Tibial nerve (tissue), 3 donors: ENCODE measurements at regions not wholly inside any gene's neighbourhood (a gene's known extent, or its start where the extent isn't known, plus 50 kb on each side); places are given as distances from the start of the nearest gene placed in this dataset.

Experiments used
- POLR2A ChIP-seq, 2 donors: fragments of 450-650 bp; IDR thresholded peaks; one replicate each; pipeline ENCODE4 v1.6.1; 2017; ENCODE audit warnings: antibody characterized with exemption in 2 of 2, mild to moderate bottlenecking in 2 of 2, moderate library complexity in 2 of 2
- TF ChIP-seq, protein P1 (sequence below), 5 experiments: fragments of 200-600 bp in 3 of 5; fragments of 450-650 bp in 2 of 5; sonication (generic) in 3 of 5; IDR thresholded peaks; one replicate each; pipeline ENCODE4 v1.5.1; 2016 to 2019; ENCODE audit warnings: antibody characterized with exemption in 5 of 5, mild to moderate bottlenecking in 3 of 5, moderate library complexity in 2 of 5

DNA sequence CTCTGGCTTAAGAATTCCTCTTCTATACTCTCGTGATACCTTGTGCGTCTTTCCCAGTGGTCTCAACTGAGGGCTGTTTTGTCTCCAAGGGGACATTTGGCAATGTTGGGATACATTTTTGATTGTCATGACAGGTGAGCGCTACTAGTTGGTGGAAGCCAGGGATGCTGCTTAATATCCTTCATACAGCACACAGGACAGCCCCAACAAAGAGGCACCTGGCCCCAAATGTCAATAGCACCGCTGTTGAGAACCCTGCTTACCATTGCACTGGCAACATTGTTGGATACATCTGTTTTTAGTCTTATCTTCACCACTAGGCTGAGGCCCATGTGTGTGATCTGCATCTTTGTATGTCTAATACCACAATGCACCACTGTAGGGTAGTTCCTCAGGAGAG is 114.1 kb downstream of the C9orf152 start:
- TF ChIP-seq, protein P1, sequence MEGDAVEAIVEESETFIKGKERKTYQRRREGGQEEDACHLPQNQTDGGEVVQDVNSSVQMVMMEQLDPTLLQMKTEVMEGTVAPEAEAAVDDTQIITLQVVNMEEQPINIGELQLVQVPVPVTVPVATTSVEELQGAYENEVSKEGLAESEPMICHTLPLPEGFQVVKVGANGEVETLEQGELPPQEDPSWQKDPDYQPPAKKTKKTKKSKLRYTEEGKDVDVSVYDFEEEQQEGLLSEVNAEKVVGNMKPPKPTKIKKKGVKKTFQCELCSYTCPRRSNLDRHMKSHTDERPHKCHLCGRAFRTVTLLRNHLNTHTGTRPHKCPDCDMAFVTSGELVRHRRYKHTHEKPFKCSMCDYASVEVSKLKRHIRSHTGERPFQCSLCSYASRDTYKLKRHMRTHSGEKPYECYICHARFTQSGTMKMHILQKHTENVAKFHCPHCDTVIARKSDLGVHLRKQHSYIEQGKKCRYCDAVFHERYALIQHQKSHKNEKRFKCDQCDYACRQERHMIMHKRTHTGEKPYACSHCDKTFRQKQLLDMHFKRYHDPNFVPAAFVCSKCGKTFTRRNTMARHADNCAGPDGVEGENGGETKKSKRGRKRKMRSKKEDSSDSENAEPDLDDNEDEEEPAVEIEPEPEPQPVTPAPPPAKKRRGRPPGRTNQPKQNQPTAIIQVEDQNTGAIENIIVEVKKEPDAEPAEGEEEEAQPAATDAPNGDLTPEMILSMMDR (IDR thresholded peaks at IDR 0.05): no peak
- TF ChIP-seq POLR2A (IDR thresholded peaks at IDR 0.05): no peak
